ENCODE measurements at regions not wholly inside any gene's neighbourhood (a gene's known extent, or its start where the extent isn't known, plus 50 kb on each side); places are given as distances from the start of the nearest gene placed in this dataset.

DNA sequence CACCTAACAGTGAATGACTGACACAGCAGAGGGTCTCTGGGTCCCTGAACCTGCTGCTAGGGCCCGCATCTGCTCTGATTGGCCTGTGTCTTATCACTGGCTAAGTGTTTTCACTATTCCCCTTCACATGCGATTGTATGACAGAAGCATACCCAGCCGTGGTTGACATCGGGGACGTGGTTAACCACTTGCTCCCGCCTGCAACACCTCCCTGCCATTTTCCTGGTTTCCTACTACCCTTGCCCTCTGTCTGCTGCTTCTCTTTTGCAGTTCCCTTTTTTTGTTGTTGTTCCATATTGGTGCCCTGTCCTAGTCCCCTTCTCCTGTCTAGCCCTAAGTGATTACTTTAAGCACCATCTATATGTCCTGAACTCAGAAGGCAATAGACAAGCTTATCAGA, 177.0 kb downstream of the RGS9 start:
- Histone ChIP-seq H3K27ac (no peak overlapping the region), H3K4me3 (no peak overlapping the region), H3K36me3 (no peaks in the 10 kb centered on the region), H3K27me3 (no peaks in the 10 kb centered on the region), H3K4me1 (peaks cover 13% of the 10 kb centered on the region), H3K9me3 (no peaks in the 10 kb centered on the region)
- ATAC-seq (no peak), DNase-seq (no peak)
- TF ChIP-seq, protein P1, sequence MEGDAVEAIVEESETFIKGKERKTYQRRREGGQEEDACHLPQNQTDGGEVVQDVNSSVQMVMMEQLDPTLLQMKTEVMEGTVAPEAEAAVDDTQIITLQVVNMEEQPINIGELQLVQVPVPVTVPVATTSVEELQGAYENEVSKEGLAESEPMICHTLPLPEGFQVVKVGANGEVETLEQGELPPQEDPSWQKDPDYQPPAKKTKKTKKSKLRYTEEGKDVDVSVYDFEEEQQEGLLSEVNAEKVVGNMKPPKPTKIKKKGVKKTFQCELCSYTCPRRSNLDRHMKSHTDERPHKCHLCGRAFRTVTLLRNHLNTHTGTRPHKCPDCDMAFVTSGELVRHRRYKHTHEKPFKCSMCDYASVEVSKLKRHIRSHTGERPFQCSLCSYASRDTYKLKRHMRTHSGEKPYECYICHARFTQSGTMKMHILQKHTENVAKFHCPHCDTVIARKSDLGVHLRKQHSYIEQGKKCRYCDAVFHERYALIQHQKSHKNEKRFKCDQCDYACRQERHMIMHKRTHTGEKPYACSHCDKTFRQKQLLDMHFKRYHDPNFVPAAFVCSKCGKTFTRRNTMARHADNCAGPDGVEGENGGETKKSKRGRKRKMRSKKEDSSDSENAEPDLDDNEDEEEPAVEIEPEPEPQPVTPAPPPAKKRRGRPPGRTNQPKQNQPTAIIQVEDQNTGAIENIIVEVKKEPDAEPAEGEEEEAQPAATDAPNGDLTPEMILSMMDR (IDR thresholded peaks at IDR 0.05): no peak
- intact Hi-C loops (cut with DNase I): no loop called here

DNA sequence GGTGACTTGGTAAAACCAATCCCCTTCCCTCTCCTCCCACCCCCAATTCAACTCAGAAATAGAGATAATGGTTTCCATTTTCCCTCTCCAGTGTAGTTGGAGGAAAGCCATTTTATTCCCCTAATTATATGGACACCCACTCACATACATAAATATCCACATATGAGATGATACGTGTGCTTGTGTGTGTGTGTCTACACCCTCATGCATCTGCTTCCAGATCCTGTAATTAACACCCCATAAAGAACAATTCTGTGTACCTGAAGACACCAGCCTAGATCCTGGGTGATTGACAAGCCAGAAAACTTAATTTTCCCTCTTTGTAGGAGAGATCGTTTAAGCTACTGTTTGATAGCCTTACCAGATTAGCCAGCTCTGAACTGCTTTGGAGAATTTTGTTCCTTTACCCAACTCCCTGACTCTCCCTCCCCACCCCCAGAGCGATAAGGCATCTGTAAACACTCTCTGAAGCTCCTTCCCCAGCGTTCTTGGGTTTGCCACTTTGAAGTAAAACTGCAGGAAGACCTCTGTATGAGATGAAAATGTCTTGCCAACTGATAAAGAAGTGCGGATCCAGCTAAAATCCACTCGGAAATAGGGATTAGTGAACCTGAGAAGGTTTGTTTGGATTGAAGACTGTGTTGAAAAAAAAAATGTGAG, 175.7 kb downstream of the RGS9 start:
- ATAC-seq: peak; percentile 45

DNA sequence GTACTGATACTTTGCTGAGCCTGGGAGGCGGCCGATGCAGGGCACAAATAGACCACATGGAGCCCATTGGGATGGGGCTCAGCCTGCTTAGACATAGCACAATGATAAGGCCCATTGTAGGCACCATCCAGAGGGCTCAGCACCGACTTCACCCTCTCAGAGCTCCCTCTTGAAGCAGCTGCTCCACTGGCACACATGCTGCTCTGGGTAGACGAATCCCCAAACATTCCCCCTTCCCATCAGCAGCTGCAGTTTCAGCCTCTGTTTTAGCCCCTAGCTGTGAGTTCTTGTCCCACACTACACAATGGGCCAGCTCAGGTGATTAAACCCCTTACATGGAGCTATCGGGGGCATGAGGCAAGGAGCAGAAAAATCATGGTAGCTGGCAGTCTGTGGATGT, 174.1 kb downstream of the RGS9 start:
- DNase-seq: no peak

More for the DNA sequence above, 175.7 kb downstream of the RGS9 start:
- Histone ChIP-seq H3K9me3 (no peaks in the 10 kb centered on the region), H3K36me3 (no peaks in the 10 kb centered on the region), H3K4me1 (peaks cover 13% of the 10 kb centered on the region), H3K27ac (no peak overlapping the region), H3K27me3 (no peaks in the 10 kb centered on the region), H3K4me3 (no peak overlapping the region)
- TF ChIP-seq, protein P1 (IDR thresholded peaks at IDR 0.05): no peak
- DNase-seq: no peak
- intact Hi-C loops (cut with DNase I): no loop called here

DNA sequence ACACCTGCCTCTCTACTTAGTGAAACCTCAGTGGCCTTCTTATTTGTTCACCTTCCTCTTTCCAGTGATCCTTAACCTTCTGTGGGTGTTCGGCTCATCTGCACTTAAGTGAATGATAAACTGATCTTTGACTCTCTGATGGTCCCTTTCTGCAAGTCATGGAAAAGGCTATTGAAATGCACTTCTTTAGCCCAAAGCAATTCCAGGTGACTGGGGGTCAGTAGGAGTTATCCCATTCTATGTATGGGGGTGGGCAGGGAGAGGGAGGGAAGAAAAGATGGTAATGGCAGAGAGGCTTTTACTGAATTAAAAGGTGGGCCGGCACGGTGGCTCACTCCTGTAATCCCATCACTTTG, 170.8 kb downstream of the RGS9 start:
- H3K36me3 ChIP-seq: no peaks in the 10 kb centered on the region
- no peaks in the 10 kb centered on the region for H3K27me3 ChIP-seq
- intact Hi-C loops (cut with DNase I): no loop called here
- DNase-seq: no peak
- H3K4me1 ChIP-seq: peaks cover 13% of the 10 kb centered on the region
- H3K4me3 ChIP-seq: no peak overlapping the region
- no peaks in the 10 kb centered on the region for H3K9me3 ChIP-seq
- TF ChIP-seq, protein P1 (IDR thresholded peaks at IDR 0.05): no peak
- no peak for ATAC-seq
- H3K27ac ChIP-seq: no peak overlapping the region

More for the DNA sequence above, 174.1 kb downstream of the RGS9 start:
- Histone ChIP-seq H3K36me3 (no peaks in the 10 kb centered on the region), H3K4me3 (no peak overlapping the region), H3K27ac (no peak overlapping the region), H3K9me3 (no peaks in the 10 kb centered on the region), H3K27me3 (no peaks in the 10 kb centered on the region), H3K4me1 (peaks cover 13% of the 10 kb centered on the region)
- intact Hi-C loops (cut with DNase I): no loop called here
- TF ChIP-seq, protein P1 (IDR thresholded peaks at IDR 0.05): no peak
- ATAC-seq: no peak

DNA sequence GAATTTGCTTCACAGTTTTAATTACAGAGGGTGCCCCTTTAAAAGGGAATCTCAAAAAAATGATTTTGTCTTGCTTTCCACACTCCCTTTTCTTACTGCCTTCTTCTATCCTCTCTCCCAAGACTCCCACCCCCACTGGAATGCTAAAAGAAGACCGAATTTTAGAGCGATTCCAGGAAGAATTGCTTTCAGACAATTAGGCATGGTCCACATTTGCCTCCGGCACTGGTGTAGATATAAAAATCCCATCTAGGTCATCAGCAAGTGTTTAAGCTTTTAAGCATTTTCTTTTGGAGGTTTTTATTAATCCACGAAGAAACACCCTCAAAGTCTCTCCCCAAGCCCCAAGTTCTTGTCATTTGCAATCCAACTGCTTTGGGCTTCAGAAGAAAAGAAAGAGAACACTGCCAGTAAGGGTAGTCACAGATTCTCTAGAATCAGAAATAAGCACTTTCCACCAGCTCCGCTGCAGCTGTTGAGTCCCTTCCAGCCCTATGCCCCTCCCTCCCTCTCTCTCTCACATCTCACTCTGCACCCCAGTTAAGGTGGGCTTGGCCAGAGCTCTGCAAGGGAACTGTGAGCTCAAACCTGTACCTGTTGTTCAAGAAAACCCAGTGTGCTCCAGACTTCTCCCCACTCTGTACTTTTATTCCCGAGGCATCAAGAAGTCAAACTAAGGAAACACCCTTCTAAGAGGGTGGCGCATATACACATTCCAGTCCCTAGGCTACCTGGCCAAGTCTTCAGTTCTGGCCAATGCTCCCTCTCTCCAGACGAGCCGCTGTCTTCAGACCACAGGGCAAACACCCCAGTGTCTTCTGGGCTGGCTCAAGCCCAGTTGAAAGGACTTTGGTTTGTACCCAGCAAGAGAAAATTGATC, 170.2 kb downstream of the RGS9 start:
- intact Hi-C loops (cut with DNase I): no loop called here
- DNase-seq (no peak), ATAC-seq (no peak)
- TF ChIP-seq, protein P1 (IDR thresholded peaks at IDR 0.05): no peak
- H3K27ac ChIP-seq: no peak overlapping the region
- H3K4me3 ChIP-seq: no peak overlapping the region
- H3K27me3 ChIP-seq: no peaks in the 10 kb centered on the region
- peaks cover 7% of the 10 kb centered on the region for H3K4me1 ChIP-seq
- no peaks in the 10 kb centered on the region for H3K9me3 ChIP-seq
- no peaks in the 10 kb centered on the region for H3K36me3 ChIP-seq
